GM10248 (cell line): ENCODE measurements at regions not wholly inside any gene's neighbourhood (a gene's known extent, or its start where the extent isn't known, plus 50 kb on each side); places are given as distances from the start of the nearest gene placed in this dataset.

ENCODE experiments used
- CTCF ChIA-PET: fragments of 300-600 bp; sonication (Branson Sonifier 250); formaldehyde crosslinking; extraction: SDS; loops from one replicate; lab custom pipeline; 2021; ENCODE audit warnings: antibody characterized with exemption; lab: Yijun Ruan, JAX
- POLR2A ChIA-PET: fragments of 350-650 bp; sonication (Branson Sonifier 250); formaldehyde crosslinking; extraction: SDS; loops from one replicate; lab custom pipeline; 2020; ENCODE audit warnings: antibody characterized with exemption; lab: Yijun Ruan, JAX
- DNase-seq: peaks from one replicate; pipeline ENCODE4 v3.0.0; 2012; ENCODE audit errors: extremely low spot score
- TF ChIP-seq, protein P1 (sequence below): IDR thresholded peaks from 2 replicates; pipeline ENCODE4 v1.5.1; 2012; ENCODE audit warnings: mild to moderate bottlenecking, low read depth; ENCODE audit errors: extremely low read depth, missing control alignments, control extremely low read depth

GRCh38 chr3:59430341-59430740 is 380.5 kb upstream of the CFAP20DC start:
- TF ChIP-seq, protein P1, sequence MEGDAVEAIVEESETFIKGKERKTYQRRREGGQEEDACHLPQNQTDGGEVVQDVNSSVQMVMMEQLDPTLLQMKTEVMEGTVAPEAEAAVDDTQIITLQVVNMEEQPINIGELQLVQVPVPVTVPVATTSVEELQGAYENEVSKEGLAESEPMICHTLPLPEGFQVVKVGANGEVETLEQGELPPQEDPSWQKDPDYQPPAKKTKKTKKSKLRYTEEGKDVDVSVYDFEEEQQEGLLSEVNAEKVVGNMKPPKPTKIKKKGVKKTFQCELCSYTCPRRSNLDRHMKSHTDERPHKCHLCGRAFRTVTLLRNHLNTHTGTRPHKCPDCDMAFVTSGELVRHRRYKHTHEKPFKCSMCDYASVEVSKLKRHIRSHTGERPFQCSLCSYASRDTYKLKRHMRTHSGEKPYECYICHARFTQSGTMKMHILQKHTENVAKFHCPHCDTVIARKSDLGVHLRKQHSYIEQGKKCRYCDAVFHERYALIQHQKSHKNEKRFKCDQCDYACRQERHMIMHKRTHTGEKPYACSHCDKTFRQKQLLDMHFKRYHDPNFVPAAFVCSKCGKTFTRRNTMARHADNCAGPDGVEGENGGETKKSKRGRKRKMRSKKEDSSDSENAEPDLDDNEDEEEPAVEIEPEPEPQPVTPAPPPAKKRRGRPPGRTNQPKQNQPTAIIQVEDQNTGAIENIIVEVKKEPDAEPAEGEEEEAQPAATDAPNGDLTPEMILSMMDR = no peak
- DNase-seq = no peak
- POLR2A ChIA-PET = no interaction called here
- CTCF ChIA-PET = no interaction called here

DNA sequence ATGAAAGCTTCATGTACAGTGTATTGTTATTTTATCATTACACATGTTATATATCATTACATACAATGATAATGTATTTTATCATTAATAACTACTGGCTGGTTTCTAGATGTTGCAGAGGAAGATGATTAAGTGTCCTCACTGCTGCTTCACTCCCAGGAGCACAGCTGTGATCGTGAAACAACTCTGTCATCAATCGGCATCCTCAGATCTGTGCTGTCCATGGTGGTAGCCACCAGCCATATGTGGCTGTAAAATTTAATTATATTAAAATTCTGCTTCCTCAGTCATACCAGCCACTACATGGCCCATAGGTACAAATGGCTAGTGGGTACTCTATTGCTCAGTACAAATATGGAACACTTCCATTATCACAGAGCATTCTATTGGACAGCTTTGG is 379.4 kb upstream of the CFAP20DC start:
- DNase-seq = no peak
- ChIA-PET POLR2A (no interaction called here), CTCF (interaction anchor here (1.8 to 2.0 kb wide), 2 partner anchors 11 to 14 kb away, joined by 5 to 7 read pairs; no protein-coding TSS in a partner anchor)
- TF ChIP-seq, protein P1 = no peak

- TF ChIP-seq, protein P1 = no peak
- POLR2A ChIA-PET = no interaction called here
- no peak for DNase-seq
- CTCF ChIA-PET = interaction anchor here (1.4 to 1.9 kb wide), 3 partner anchors 9 to 13 kb away, joined by 3 to 6 read pairs (median 5); no protein-coding TSS in a partner anchor
Observed at GRCh38 chr3:59426821-59427565, 377.2 kb upstream of the CFAP20DC start.

GRCh38 chr3:59425942-59426341 is 376.1 kb upstream of the CFAP20DC start:
- TF ChIP-seq, protein P1 = no peak
- no peak for DNase-seq
- CTCF ChIA-PET = interaction anchor here (1.1 to 2.2 kb wide), 5 partner anchors 10 to 112 kb away, joined by 3 to 7 read pairs (median 4); no protein-coding TSS in a partner anchor
- POLR2A ChIA-PET = no interaction called here

GRCh38 chr3:59425371-59425770 is 375.5 kb upstream of the CFAP20DC start:
- POLR2A ChIA-PET = no interaction called here
- CTCF ChIA-PET = interaction anchor here (0.6 to 2.2 kb wide), 6 partner anchors 11 to 601 kb away, joined by 3 to 7 read pairs (median 4); no protein-coding TSS in a partner anchor
- DNase-seq = no peak
- TF ChIP-seq, protein P1 = no peak

DNA sequence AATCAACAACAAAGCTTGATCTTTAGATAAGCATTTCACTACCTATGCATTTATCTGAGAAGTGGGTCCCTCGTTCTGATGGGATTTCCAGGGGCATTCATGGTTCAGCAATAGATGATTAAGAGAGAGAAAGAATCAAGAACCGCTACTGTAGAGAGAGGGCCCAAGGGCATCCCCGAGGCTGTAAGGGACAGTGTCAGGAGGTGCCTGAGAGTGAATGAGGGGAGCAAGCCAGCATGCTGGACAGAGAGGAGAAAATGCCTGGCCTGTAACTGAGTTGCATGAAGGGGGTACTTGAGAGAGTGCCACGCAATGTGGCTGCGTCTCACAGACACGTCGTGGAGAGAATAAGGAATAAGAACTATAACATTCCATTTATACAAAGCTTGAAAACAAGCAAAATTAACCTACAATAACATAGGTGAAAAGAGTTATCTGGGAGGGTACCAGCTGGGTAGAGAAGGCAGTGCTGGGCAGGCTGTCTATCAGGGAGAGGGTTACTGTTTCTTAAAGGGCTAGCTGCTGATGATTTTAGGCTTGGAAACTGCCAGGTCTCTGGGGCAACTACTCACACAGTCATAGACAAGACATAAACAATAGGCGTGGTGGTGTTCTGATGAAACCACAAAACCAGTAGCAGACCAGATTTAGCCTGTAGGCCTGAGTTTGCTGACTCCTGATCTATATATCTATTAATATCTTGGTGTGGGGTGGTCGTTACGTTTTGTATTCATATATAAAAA is 374.6 kb upstream of the CFAP20DC start:
- DNase-seq = no peak
- CTCF ChIA-PET = interaction anchor here (1.1 to 2.2 kb wide), 4 partner anchors 12 to 28 kb away, joined by 3 to 7 read pairs (median 4); no protein-coding TSS in a partner anchor
- TF ChIP-seq, protein P1 = no peak
- POLR2A ChIA-PET = interaction anchor here (0.6 kb wide), 1 partner anchor 173 kb away, joined by 3 read pairs; no protein-coding TSS in a partner anchor
